ENCODE measurements at regions not wholly inside any gene's neighbourhood (a gene's known extent, or its start where the extent isn't known, plus 50 kb on each side); places are given as distances from the start of the nearest gene placed in this dataset.
"Not testable (repeated sequence)": the region's sequence is repeated elsewhere in the genome, so short reads cannot be mapped to it uniquely, and the experiment has no call there.

GRCh38 chr7:76133164-76133775, 68.4 kb upstream of the SRRM3 start:
- Histone ChIP-seq H3K9me3 (no peaks in the 10 kb centered on the region), H3K4me3 (no peak overlapping the region), H3K27me3 (no peaks in the 10 kb centered on the region), H3K4me1 (no peaks in the 10 kb centered on the region), H3K36me3 (ENCODE audit: low read depth, missing control alignments) (no peaks in the 10 kb centered on the region), H3K27ac (no peak overlapping the region)
- no peak for DNase-seq
- TF ChIP-seq, protein P1, sequence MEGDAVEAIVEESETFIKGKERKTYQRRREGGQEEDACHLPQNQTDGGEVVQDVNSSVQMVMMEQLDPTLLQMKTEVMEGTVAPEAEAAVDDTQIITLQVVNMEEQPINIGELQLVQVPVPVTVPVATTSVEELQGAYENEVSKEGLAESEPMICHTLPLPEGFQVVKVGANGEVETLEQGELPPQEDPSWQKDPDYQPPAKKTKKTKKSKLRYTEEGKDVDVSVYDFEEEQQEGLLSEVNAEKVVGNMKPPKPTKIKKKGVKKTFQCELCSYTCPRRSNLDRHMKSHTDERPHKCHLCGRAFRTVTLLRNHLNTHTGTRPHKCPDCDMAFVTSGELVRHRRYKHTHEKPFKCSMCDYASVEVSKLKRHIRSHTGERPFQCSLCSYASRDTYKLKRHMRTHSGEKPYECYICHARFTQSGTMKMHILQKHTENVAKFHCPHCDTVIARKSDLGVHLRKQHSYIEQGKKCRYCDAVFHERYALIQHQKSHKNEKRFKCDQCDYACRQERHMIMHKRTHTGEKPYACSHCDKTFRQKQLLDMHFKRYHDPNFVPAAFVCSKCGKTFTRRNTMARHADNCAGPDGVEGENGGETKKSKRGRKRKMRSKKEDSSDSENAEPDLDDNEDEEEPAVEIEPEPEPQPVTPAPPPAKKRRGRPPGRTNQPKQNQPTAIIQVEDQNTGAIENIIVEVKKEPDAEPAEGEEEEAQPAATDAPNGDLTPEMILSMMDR (IDR thresholded peaks at IDR 0.05): no peak
- no peak for TF ChIP-seq POLR2A (IDR thresholded peaks at IDR 0.05)
- 89 to 90% methylated on average over 7 of the region's 7 CpGs for WGBS, 2 donors
- intact Hi-C loops (cut with DNase I; ENCODE audit: low total_unique reads): no loop called here

GRCh38 chr7:76133839-76134238, 67.9 kb upstream of the SRRM3 start:
- intact Hi-C loops (cut with DNase I; ENCODE audit: low total_unique reads): no loop called here
- TF ChIP-seq POLR2A (IDR thresholded peaks at IDR 0.05): no peak
- TF ChIP-seq, protein P1 (IDR thresholded peaks at IDR 0.05): no peak
- WGBS, 2 donors: 72 to 83% methylated on average over 3 of the region's 3 CpGs
- DNase-seq: no peak
- Histone ChIP-seq H3K27ac (no peak overlapping the region), H3K9me3 (no peaks in the 10 kb centered on the region), H3K27me3 (no peaks in the 10 kb centered on the region), H3K4me1 (no peaks in the 10 kb centered on the region), H3K36me3 (ENCODE audit: low read depth, missing control alignments) (no peaks in the 10 kb centered on the region), H3K4me3 (no peak overlapping the region)

GRCh38 chr7:76135263-76135662, 66.4 kb upstream of the SRRM3 start:
- H3K4me3 ChIP-seq; H3K9me3 ChIP-seq; intact Hi-C loops (cut with DNase I; ENCODE audit: low total_unique reads); H3K4me1 ChIP-seq; H3K27me3 ChIP-seq; H3K27ac ChIP-seq; H3K36me3 ChIP-seq (ENCODE audit: low read depth, missing control alignments); DNase-seq: not testable (repeated sequence)
- 60 to 72% methylated on average over 2 of the region's 2 CpGs for WGBS, 2 donors

DNA sequence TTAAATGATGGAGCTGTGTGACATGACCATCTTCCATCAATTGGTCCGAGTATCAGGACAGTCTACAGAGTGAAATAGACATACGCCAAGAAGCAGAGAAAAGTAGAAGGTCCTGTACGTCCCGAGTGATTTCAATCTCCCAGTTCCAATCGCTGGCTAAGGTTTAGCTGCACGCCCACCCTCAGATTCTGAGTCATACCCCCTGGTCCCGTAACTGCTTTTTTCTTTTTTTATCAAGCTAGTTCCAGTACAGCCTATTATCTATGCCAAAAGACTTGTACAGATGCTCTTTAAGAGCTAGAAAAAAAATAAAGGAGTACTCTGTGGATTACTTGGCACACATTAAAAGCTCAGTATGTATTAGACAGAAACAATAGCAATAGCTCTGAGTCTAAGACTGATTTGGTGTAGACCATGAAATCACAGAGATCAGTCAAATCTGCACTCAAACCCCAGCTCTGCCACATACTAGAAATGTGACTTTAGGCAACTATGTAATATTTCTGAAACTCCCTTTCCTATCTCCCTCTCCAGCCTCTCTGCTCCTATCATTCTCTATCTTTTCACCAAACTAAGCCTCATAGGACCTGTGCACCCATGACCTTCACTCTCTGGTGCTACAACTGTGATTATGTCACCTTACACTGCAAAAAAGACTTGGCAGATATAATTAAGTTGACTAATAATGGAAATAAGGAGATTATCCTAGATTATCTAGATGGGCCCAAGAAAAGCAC, 63.0 kb upstream of the SRRM3 start:
- H3K9me3 ChIP-seq; H3K4me1 ChIP-seq; intact Hi-C loops (cut with DNase I; ENCODE audit: low total_unique reads); H3K27ac ChIP-seq; DNase-seq; H3K4me3 ChIP-seq; H3K36me3 ChIP-seq (ENCODE audit: low read depth, missing control alignments); H3K27me3 ChIP-seq: not testable (repeated sequence)
- 35 to 52% methylated on average over 7 of the region's 7 CpGs for WGBS, 2 donors

GRCh38 chr7:76139670-76140069, 62.0 kb upstream of the SRRM3 start:
- no peak for DNase-seq
- Histone ChIP-seq H3K9me3 (no peaks in the 10 kb centered on the region), H3K27me3 (no peaks in the 10 kb centered on the region), H3K36me3 (ENCODE audit: low read depth, missing control alignments) (no peaks in the 10 kb centered on the region), H3K4me1 (no peaks in the 10 kb centered on the region), H3K27ac (no peak overlapping the region), H3K4me3 (no peak overlapping the region)
- TF ChIP-seq POLR2A (IDR thresholded peaks at IDR 0.05): no peak
- TF ChIP-seq, protein P1 (IDR thresholded peaks at IDR 0.05): no peak
- intact Hi-C loops (cut with DNase I; ENCODE audit: low total_unique reads): no loop called here
- 87 to 92% methylated on average over 1 of the region's 1 CpG for WGBS, 2 donors

DNA sequence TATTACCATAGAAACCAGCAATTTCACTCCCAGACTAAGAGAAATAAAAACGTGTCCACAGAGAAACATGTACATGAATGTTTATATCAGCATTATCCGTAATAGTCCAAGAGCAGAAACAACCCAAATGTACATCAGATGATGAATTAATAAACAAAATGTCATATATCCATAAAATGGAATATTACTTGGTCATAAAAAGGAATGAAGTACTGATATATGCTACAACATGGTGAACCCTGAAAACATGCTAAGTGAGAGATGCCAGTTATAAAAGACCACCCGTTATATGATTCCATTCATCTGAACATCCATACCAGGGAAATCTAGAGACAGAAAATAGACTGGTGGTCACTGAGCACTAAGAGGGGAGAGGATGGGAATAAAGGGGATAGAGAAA, 61.4 kb upstream of the SRRM3 start:
- H3K36me3 ChIP-seq (ENCODE audit: low read depth, missing control alignments); H3K9me3 ChIP-seq; H3K27ac ChIP-seq; intact Hi-C loops (cut with DNase I; ENCODE audit: low total_unique reads); DNase-seq; H3K4me3 ChIP-seq; H3K27me3 ChIP-seq; H3K4me1 ChIP-seq: not testable (repeated sequence)
- 84 to 87% methylated on average over 3 of the region's 3 CpGs for WGBS, 2 donors
